Left ventricle myocardium inferior (tissue), 1 donor: ENCODE measurements at regions not wholly inside any gene's neighbourhood (a gene's known extent, or its start where the extent isn't known, plus 50 kb on each side); places are given as distances from the start of the nearest gene placed in this dataset.

ENCODE experiments used
- DNase-seq: peaks from one replicate; pipeline ENCODE4 v3.0.0-alpha.2; 2020
- H3K27ac ChIP-seq: fragments of 200-600 bp; replicated peaks from 2 replicates; pipeline ENCODE4 v1.8.0; 2021
- H3K27me3 ChIP-seq: fragments of 200-600 bp; 2 replicates; pipeline ENCODE4 v1.8.0; 2021; ENCODE audit warnings: low read depth
- H3K36me3 ChIP-seq: fragments of 200-600 bp; 2 replicates; pipeline ENCODE4 v1.8.0; 2021
- H3K4me1 ChIP-seq: fragments of 200-600 bp; 2 replicates; pipeline ENCODE4 v1.8.0; 2021
- H3K4me3 ChIP-seq: fragments of 200-600 bp; 2 replicates; pipeline ENCODE4 v1.8.0; 2021; ENCODE audit warnings: mild to moderate bottlenecking, moderate library complexity
- H3K9me3 ChIP-seq: fragments of 200-600 bp; replicated peaks from 2 replicates; pipeline ENCODE4 v1.8.0; 2021
- intact Hi-C: fragments of 100-400 bp; cut with micrococcal nuclease; formaldehyde crosslinking; loops from one replicate; pipeline ENCODE4 v1.11.0; 2022
- TF ChIP-seq, protein P1 (sequence below): fragments of 200-600 bp; IDR thresholded peaks from 2 replicates; pipeline ENCODE4 v1.8.0; 2021; ENCODE audit warnings: antibody characterized with exemption, mild to moderate bottlenecking, borderline replicate concordance
- donor health status: DM: no; HTN: yes; CAD: no; lungs with severe emphysema.

- H3K9me3 ChIP-seq = peaks cover 11% of the 10 kb centered on the region
- H3K36me3 ChIP-seq = no peaks in the 10 kb centered on the region
- H3K27ac ChIP-seq = no peak overlapping the region
- peaks cover 10% of the 10 kb centered on the region for H3K27me3 ChIP-seq
- H3K4me3 ChIP-seq = no peak overlapping the region
- H3K4me1 ChIP-seq = no peaks in the 10 kb centered on the region
- TF ChIP-seq, protein P1, sequence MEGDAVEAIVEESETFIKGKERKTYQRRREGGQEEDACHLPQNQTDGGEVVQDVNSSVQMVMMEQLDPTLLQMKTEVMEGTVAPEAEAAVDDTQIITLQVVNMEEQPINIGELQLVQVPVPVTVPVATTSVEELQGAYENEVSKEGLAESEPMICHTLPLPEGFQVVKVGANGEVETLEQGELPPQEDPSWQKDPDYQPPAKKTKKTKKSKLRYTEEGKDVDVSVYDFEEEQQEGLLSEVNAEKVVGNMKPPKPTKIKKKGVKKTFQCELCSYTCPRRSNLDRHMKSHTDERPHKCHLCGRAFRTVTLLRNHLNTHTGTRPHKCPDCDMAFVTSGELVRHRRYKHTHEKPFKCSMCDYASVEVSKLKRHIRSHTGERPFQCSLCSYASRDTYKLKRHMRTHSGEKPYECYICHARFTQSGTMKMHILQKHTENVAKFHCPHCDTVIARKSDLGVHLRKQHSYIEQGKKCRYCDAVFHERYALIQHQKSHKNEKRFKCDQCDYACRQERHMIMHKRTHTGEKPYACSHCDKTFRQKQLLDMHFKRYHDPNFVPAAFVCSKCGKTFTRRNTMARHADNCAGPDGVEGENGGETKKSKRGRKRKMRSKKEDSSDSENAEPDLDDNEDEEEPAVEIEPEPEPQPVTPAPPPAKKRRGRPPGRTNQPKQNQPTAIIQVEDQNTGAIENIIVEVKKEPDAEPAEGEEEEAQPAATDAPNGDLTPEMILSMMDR = no peak
- no peak for DNase-seq
- intact Hi-C loops = no loop called here
Measured at GRCh38 chr12:126668538-126668937, 1598.4 kb upstream of the TMEM132C start.

DNA sequence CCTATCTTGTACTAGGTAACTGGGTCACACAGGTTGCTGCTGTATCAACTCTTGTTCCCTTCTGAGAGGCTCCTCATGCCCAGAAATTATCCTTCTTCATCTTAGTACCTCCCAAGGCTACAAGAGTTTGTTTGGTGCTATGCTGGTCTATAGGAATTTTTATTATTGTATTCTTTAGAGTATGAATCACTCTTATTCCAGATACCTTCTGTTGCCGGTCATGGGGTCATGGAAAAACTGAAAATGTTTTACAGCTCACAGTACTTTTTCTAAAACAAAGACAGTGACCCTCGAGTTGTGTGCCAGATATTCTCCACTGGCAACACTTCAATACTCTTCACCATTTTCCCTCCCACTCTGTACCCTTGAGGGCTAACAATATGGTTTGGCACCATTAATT is 1598.0 kb upstream of the TMEM132C start:
- H3K4me1 ChIP-seq = no peaks in the 10 kb centered on the region
- intact Hi-C loops = no loop called here
- DNase-seq = no peak
- TF ChIP-seq, protein P1 = no peak
- H3K27me3 ChIP-seq = peaks cover 10% of the 10 kb centered on the region
- H3K27ac ChIP-seq = no peak overlapping the region
- peaks cover 15% of the 10 kb centered on the region for H3K9me3 ChIP-seq
- no peaks in the 10 kb centered on the region for H3K36me3 ChIP-seq
- no peak overlapping the region for H3K4me3 ChIP-seq

GRCh38 chr12:126676434-126676833 is 1590.5 kb upstream of the TMEM132C start:
- Histone ChIP-seq H3K27me3 (no peaks in the 10 kb centered on the region), H3K36me3 (no peaks in the 10 kb centered on the region), H3K9me3 (peaks cover 13% of the 10 kb centered on the region), H3K4me3 (no peak overlapping the region), H3K4me1 (no peaks in the 10 kb centered on the region), H3K27ac (no peak overlapping the region)
- no peak for DNase-seq
- intact Hi-C loops = no loop called here
- TF ChIP-seq, protein P1 = no peak

- Histone ChIP-seq H3K4me3 (no peak overlapping the region), H3K9me3 (peaks cover 7% of the 10 kb centered on the region), H3K27me3 (no peaks in the 10 kb centered on the region), H3K27ac (no peak overlapping the region), H3K36me3 (no peaks in the 10 kb centered on the region), H3K4me1 (no peaks in the 10 kb centered on the region)
- TF ChIP-seq, protein P1 = no peak
- intact Hi-C loops = no loop called here
- no peak for DNase-seq
Measured at GRCh38 chr12:126681676-126682075, 1585.3 kb upstream of the TMEM132C start.

- TF ChIP-seq, protein P1 = no peak
- peaks cover 16% of the 10 kb centered on the region for H3K9me3 ChIP-seq
- H3K36me3 ChIP-seq = no peaks in the 10 kb centered on the region
- H3K4me3 ChIP-seq = no peak overlapping the region
- no peak overlapping the region for H3K27ac ChIP-seq
- intact Hi-C loops = no loop called here
- no peaks in the 10 kb centered on the region for H3K4me1 ChIP-seq
- peaks cover 4% of the 10 kb centered on the region for H3K27me3 ChIP-seq
- DNase-seq = no peak
Measured at GRCh38 chr12:126684703-126685102, 1582.3 kb upstream of the TMEM132C start.

GRCh38 chr12:126685636-126686035 is 1581.3 kb upstream of the TMEM132C start:
- H3K4me1 ChIP-seq = no peaks in the 10 kb centered on the region
- peaks cover 4% of the 10 kb centered on the region for H3K27me3 ChIP-seq
- H3K9me3 ChIP-seq = peaks cover 16% of the 10 kb centered on the region
- H3K36me3 ChIP-seq = no peaks in the 10 kb centered on the region
- no peak overlapping the region for H3K4me3 ChIP-seq
- no peak overlapping the region for H3K27ac ChIP-seq
- no peak for DNase-seq
- TF ChIP-seq, protein P1 = no peak
- intact Hi-C loops = no loop called here
